Brain microvascular endothelial cell (primary cell): ENCODE measurements at regions not wholly inside any gene's neighbourhood (a gene's known extent, or its start where the extent isn't known, plus 50 kb on each side); places are given as distances from the start of the nearest gene placed in this dataset.
"Not testable (repeated sequence)": the region's sequence is repeated elsewhere in the genome, so short reads cannot be mapped to it uniquely, and the experiment has no call there.

Experiments
- DNase-seq: peaks from one replicate; pipeline ENCODE4 v3.0.0-alpha.2; 2020
- H3K27ac ChIP-seq: fragments of 250-450 bp; sonication (Bioruptor Pico); 2 replicates; pipeline ENCODE4 v1.5.1; 2020; ENCODE audit warnings: mild to moderate bottlenecking, moderate library complexity
- H3K27me3 ChIP-seq: fragments of 250-450 bp; sonication (Bioruptor Pico); replicated peaks from 2 replicates; pipeline ENCODE4 v1.5.1; 2020; ENCODE audit warnings: mild to moderate bottlenecking
- H3K36me3 ChIP-seq: fragments of 250-450 bp; sonication (Bioruptor Pico); replicated peaks from 2 replicates; pipeline ENCODE4 v1.5.1; 2020; ENCODE audit warnings: mild to moderate bottlenecking
- H3K4me3 ChIP-seq: 2 replicates; pipeline ENCODE4 v1.5.1; 2011; ENCODE audit warnings: low read depth, mild to moderate bottlenecking, control low read depth, low read length, moderate library complexity
- in situ Hi-C: cut with HindIII; loops from 2 replicates; pipeline ENCODE4 v1.10.0; 2017; ENCODE audit warnings: low sequenced_read_pairs, low pct_ligation_motif_present
- TF ChIP-seq, protein P1 (sequence below): IDR thresholded peaks from 2 replicates; pipeline ENCODE4 v1.5.1; 2011; ENCODE audit warnings: low read depth, mild to moderate bottlenecking, moderate library complexity, low read length, control low read depth, inconsistent platforms; ENCODE audit errors: missing control alignments

DNA sequence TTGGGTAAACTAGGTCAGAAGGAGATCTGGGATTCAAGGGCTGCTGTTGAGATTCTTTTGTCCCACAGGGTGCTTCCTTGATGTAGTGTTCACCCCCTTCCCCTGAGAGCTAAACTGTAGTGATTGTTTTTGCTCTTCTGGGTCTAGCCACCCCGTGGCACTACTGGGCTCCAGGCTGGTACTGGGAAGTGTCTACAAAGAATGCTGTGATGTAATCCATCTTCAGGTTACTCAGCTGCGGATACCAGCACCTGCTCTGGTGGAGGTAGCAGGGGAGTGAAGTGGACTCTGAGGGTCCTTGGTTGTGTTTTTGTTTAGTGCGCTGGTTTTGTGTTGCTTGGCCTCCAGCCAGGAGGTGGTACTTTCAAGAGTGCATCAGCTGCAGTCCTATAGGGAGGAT is 365.5 kb downstream of the ZNF674 start:
- Histone ChIP-seq H3K4me3 (no peak overlapping the region), H3K27ac (no peak overlapping the region), H3K36me3 (no peaks in the 10 kb centered on the region), H3K27me3 (no peaks in the 10 kb centered on the region)
- TF ChIP-seq, protein P1, sequence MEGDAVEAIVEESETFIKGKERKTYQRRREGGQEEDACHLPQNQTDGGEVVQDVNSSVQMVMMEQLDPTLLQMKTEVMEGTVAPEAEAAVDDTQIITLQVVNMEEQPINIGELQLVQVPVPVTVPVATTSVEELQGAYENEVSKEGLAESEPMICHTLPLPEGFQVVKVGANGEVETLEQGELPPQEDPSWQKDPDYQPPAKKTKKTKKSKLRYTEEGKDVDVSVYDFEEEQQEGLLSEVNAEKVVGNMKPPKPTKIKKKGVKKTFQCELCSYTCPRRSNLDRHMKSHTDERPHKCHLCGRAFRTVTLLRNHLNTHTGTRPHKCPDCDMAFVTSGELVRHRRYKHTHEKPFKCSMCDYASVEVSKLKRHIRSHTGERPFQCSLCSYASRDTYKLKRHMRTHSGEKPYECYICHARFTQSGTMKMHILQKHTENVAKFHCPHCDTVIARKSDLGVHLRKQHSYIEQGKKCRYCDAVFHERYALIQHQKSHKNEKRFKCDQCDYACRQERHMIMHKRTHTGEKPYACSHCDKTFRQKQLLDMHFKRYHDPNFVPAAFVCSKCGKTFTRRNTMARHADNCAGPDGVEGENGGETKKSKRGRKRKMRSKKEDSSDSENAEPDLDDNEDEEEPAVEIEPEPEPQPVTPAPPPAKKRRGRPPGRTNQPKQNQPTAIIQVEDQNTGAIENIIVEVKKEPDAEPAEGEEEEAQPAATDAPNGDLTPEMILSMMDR = no peak
- in situ Hi-C loops = no loop called here
- DNase-seq = no peak

DNA sequence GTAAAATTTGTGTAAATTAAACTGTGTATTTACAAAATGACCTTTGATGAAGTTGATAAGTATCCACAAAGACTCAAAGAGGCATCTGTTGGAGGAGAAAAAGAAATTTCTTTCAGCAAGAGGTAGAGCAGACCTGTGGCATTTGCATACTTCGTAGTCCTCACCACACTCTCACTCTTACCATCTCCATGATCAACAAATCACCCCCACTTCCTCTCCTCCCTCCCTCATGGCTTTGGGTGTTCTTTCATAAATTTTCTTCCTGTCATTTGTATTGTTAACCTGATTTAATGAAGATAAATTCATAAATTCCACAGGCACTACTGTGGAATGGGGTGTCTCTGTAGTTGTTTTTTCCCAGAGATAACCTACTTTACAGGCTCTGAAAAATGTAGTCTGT is 366.5 kb downstream of the ZNF674 start:
- Histone ChIP-seq H3K4me3 (no peak overlapping the region), H3K27ac (no peak overlapping the region), H3K36me3 (no peaks in the 10 kb centered on the region), H3K27me3 (no peaks in the 10 kb centered on the region)
- in situ Hi-C loops = no loop called here
- TF ChIP-seq, protein P1 = no peak
- DNase-seq = no peak

DNA sequence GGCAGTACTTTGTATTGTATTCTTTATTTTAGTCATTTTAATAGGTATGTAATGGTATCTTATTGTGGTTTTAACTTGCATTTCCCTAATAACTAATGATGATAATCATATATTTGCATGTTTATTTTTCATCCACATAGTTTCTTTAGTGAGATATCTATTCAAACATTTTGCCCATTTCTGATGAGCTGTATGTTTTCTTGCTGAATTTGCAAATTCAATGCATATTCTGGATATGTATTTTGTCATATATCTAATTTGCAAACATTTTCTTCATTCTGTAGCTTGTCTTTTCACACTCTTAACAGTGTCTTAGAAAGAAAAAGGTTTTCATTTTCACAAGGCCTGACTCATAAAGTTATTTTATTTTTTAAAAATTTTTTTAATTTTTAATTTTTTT is 372.1 kb downstream of the ZNF674 start:
- in situ Hi-C loops = no loop called here
- no peak for DNase-seq
- no peak overlapping the region for H3K4me3 ChIP-seq
- H3K27ac ChIP-seq = no peak overlapping the region
- TF ChIP-seq, protein P1 = no peak
- H3K27me3 ChIP-seq = no peaks in the 10 kb centered on the region
- H3K36me3 ChIP-seq = no peaks in the 10 kb centered on the region

DNA sequence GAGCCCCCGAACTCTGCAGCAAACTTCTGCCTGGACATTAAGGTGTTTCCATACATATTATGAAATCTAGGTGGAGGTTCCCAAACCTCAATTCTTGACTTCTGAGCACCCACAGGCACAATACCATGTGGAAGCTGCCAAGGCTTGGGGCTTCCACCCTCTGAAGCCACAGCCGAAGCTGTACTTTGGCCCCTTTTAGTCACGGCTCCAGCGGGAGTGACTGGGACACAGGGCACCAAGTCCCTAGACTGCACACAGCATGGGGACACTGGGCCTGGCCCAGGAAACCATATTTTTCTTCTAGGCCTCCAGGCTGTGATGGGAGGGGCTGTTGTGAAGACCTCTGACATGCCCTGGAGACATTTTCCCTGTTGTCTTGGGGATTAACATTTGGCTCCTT is 373.8 kb downstream of the ZNF674 start:
- in situ Hi-C loops, DNase-seq, H3K27ac ChIP-seq, H3K27me3 ChIP-seq, H3K4me3 ChIP-seq, H3K36me3 ChIP-seq: not testable (repeated sequence)

DNA sequence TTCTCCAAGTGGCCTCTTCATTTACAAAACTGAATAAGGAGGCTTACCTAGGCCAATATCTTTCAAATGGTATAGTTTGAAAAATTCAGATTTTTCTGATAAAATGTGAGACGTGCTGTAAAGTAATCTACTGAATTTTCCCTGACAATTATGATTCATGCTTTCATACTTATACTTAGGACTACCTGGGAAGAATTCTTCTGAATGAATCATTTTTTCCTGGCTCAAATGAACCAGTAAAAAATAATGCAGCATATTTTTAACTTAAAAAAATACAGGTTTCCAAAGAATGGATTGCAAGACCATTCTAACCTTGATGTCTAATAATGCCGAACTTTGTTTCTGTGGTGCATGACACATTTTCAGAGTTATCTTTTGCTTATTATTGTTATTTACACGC is 375.4 kb downstream of the ZNF674 start:
- no peak overlapping the region for H3K4me3 ChIP-seq
- TF ChIP-seq, protein P1 = no peak
- no peaks in the 10 kb centered on the region for H3K36me3 ChIP-seq
- no peak overlapping the region for H3K27ac ChIP-seq
- in situ Hi-C loops = no loop called here
- no peaks in the 10 kb centered on the region for H3K27me3 ChIP-seq
- DNase-seq = no peak

DNA sequence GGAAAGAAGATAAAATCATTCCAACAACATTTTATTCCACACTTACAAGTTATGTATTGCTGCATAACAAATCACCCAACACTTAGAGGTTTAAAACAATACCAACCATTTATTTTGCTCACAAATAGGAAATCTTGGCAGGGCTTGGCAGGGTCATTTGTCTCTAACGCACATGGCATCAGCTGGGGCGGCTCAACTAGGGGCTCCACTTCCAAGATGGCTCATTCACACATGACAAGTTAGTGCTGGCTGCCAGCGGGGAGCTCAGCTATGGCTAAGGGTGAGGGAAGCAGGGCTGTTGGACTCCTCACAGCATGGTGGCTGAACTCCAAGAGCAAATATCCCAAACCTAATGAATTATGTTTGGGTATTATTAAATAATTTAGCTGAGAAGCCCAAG is 377.0 kb downstream of the ZNF674 start:
- in situ Hi-C loops = no loop called here
- Histone ChIP-seq H3K4me3 (no peak overlapping the region), H3K27me3 (no peaks in the 10 kb centered on the region), H3K27ac (no peak overlapping the region), H3K36me3 (no peaks in the 10 kb centered on the region)
- TF ChIP-seq, protein P1 = no peak
- DNase-seq = no peak
